GM12878 (cell line): ENCODE measurements at regions not wholly inside any gene's neighbourhood (a gene's known extent, or its start where the extent isn't known, plus 50 kb on each side); places are given as distances from the start of the nearest gene placed in this dataset.

ENCODE experiments used
- ATAC-seq: fragments of 200-7000 bp; cut with Tn5 transposase; 3 replicates; pipeline ENCODE4 v1.9.1; 2020; ENCODE audit warnings: mild to moderate bottlenecking, moderate library complexity
- BruUV-seq: library from RNA; stranded (reverse); fragments of 400-500 nt; replicated peaks from 2 replicates; lab custom pipeline; 2021; lab: Mats Ljungman, UMichigan
- CTCF ChIA-PET: fragments of 300-600 bp; sonication (Branson Sonifier 250); formaldehyde crosslinking; extraction: SDS; loops from one replicate; lab custom pipeline; 2021; ENCODE audit warnings: inconsistent platforms; lab: Yijun Ruan, JAX
- POLR2A ChIA-PET: fragments of 350-600 bp; formaldehyde crosslinking; extraction: SDS; loops from one replicate; lab custom pipeline; 2021; ENCODE audit warnings: inconsistent platforms; lab: Charles Lee
- RAD21 ChIA-PET: fragments of 300-600 bp; sonication (Branson Sonifier 250); formaldehyde crosslinking; loops from one replicate; lab custom pipeline; 2023; ENCODE audit warnings: antibody characterized with exemption; ENCODE audit not compliant: unreplicated experiment; lab: Charles Lee
- SMC1A ChIA-PET: fragments of 300-600 bp; sonication (Branson Sonifier 250); formaldehyde crosslinking; loops from one replicate; lab custom pipeline; 2023; ENCODE audit not compliant: unreplicated experiment, uncharacterized antibody; lab: Charles Lee
- DNase-seq: peaks from one replicate; pipeline ENCODE4 v3.0.0-alpha.2; 2011; ENCODE audit warnings: low read depth, low spot score
- FAIRE-seq: peaks from 3 replicates; lab custom pipeline; 2011; peaks lifted over from hg19 to GRCh38; lab: Jason Lieb, UNC
- H2AFZ ChIP-seq: 2 replicates; pipeline ENCODE4 v1.6.0; 2011; ENCODE audit warnings: low read depth, low read length, control low read depth; ENCODE audit not compliant: control insufficient read depth
- H3K27ac ChIP-seq: 2 replicates; pipeline ENCODE4 v1.5.1; 2011; ENCODE audit warnings: control low read depth; ENCODE audit not compliant: control insufficient read depth, insufficient read depth
- H3K27me3 ChIP-seq, 2 experiments: replicated peaks in 1 of 2; 2 replicates each; pipeline versions ENCODE4 v1.6.0 to v1.6.1; 2011; ENCODE audit warnings: low read length in 1 of 2; ENCODE audit not compliant: control insufficient read depth in 2 of 2, insufficient read depth in 2 of 2
- H3K36me3 ChIP-seq, 2 experiments: 2 replicates each; pipeline ENCODE4 v1.5.1; 2011; ENCODE audit warnings: low read length in 1 of 2; ENCODE audit not compliant: control insufficient read depth in 2 of 2, insufficient read depth in 2 of 2
- H3K4me1 ChIP-seq: 2 replicates; pipeline ENCODE4 v1.6.1; 2011; ENCODE audit warnings: mild to moderate bottlenecking, low read length, moderate library complexity, mixed read lengths; ENCODE audit not compliant: control insufficient read depth, insufficient read depth
- H3K4me2 ChIP-seq: 2 replicates; pipeline ENCODE4 v1.6.0; 2011; ENCODE audit warnings: control low read depth; ENCODE audit not compliant: control insufficient read depth, insufficient read depth
- H3K4me3 ChIP-seq: fragments of 200-600 bp; sonication (generic); 2 replicates; pipeline ENCODE4 v1.5.1; 2016
- H3K79me2 ChIP-seq: 2 replicates; pipeline ENCODE4 v1.6.0; 2011; ENCODE audit warnings: low read length; ENCODE audit not compliant: control insufficient read depth, insufficient read depth
- H3K9ac ChIP-seq: 2 replicates; pipeline ENCODE4 v1.8.0; 2011; ENCODE audit warnings: low read length, control low read depth, mixed read lengths; ENCODE audit not compliant: control insufficient read depth, insufficient read depth
- H3K9me3 ChIP-seq: replicated peaks from 3 replicates; pipeline ENCODE4 v1.5.1; 2011; ENCODE audit warnings: mild to moderate bottlenecking, low read length; ENCODE audit not compliant: control insufficient read depth, insufficient read depth
- H4K20me1 ChIP-seq: 2 replicates; pipeline ENCODE4 v1.6.0; 2011; ENCODE audit not compliant: control insufficient read depth, insufficient read depth
- BCL11A ChIP-seq: IDR thresholded peaks from 2 replicates; pipeline ENCODE4 v1.6.1; 2011; ENCODE audit warnings: low read depth, low read length
- BCLAF1 ChIP-seq: fragments of 450-650 bp; IDR thresholded peaks from 2 replicates; pipeline ENCODE4 v1.6.1; 2017; ENCODE audit warnings: antibody characterized with exemption, mild to moderate bottlenecking, moderate library complexity
- CEBPZ ChIP-seq: fragments of 150-350 bp; IDR thresholded peaks from 2 replicates; pipeline ENCODE4 v1.6.1; 2016; ENCODE audit warnings: low read depth, low read length
- CREM ChIP-seq: IDR thresholded peaks from 2 replicates; pipeline ENCODE4 v1.6.1; 2014; ENCODE audit warnings: antibody characterized with exemption, low read depth
- EZH2 ChIP-seq: IDR thresholded peaks from 2 replicates; pipeline ENCODE4 v1.6.1; 2012; ENCODE audit warnings: low read depth, mild to moderate bottlenecking, control low read depth, inconsistent platforms, low read length, borderline replicate concordance; ENCODE audit not compliant: control insufficient read depth
- IRF5 ChIP-seq: fragments of 450-650 bp; IDR thresholded peaks from 2 replicates; pipeline ENCODE4 v1.6.1; 2017; ENCODE audit warnings: borderline replicate concordance
- LARP7 ChIP-seq: fragments of 450-650 bp; IDR thresholded peaks from 2 replicates; pipeline ENCODE4 v1.6.1; 2017; ENCODE audit warnings: mild to moderate bottlenecking
- MXI1 ChIP-seq: fragments of 150-350 bp; IDR thresholded peaks from 2 replicates; pipeline ENCODE4 v1.6.1; 2011; ENCODE audit warnings: low read depth, mild to moderate bottlenecking, inconsistent platforms, low read length, improper control_type of control experiment
- POLR2AphosphoS2 ChIP-seq: IDR thresholded peaks from 2 replicates; pipeline ENCODE4 v1.6.1; 2011; ENCODE audit warnings: low read depth, mild to moderate bottlenecking, low read length, improper control_type of control experiment, moderate library complexity
- SKIL ChIP-seq: fragments of 450-650 bp; IDR thresholded peaks from 2 replicates; pipeline ENCODE4 v1.6.1; 2017; ENCODE audit warnings: mild to moderate bottlenecking, low read depth, inconsistent platforms; ENCODE audit not compliant: poor library complexity, severe bottlenecking
- SRF ChIP-seq, 2 experiments: IDR thresholded peaks; 2 replicates each; pipeline ENCODE4 v1.6.1; 2011; ENCODE audit warnings: low read depth in 2 of 2, low read length in 2 of 2, mild to moderate bottlenecking in 1 of 2, moderate library complexity in 1 of 2
- USF1 ChIP-seq: IDR thresholded peaks from 2 replicates; pipeline ENCODE4 v1.6.1; 2011; ENCODE audit warnings: borderline replicate concordance, low read depth, mild to moderate bottlenecking, moderate library complexity, mixed read lengths, low read length; ENCODE audit not compliant: insufficient read depth; ENCODE audit errors: extremely low read length
- ZNF384 ChIP-seq: IDR thresholded peaks from 2 replicates; pipeline ENCODE4 v1.6.1; 2012; ENCODE audit warnings: low read depth, mild to moderate bottlenecking, low read length, improper control_type of control experiment, borderline replicate concordance
- WGBS: methylation state at CpG from one replicate; pipeline ENCODE4 v1.1.6; 2016; ENCODE audit warnings: low lambda C conversion rate; ENCODE audit not compliant: insufficient replicate concordance, insufficient coverage; ENCODE audit errors: missing lambda C conversion rate; 5-methylcytosine and 5-hydroxymethylcytosine counted together
- in situ Hi-C: fragments of 300-500 bp; cut with MboI; formaldehyde crosslinking; loops from 9 replicates; pipeline ENCODE4 v1.14.3; 2018; ENCODE audit warnings: mixed read lengths
- intact Hi-C: fragments of 100-400 bp; cut with micrococcal nuclease; formaldehyde crosslinking; loops from one replicate; pipeline ENCODE4 v1.14.2; 2022; ENCODE audit not compliant: unreplicated experiment

- ChIA-PET RAD21 (no interaction called here), SMC1A (interaction anchor here (1.8 kb wide), 1 partner anchor 312 kb away, joined by 3 read pairs; no protein-coding TSS in a partner anchor), POLR2A (no interaction called here), CTCF (no interaction called here)
- H3K9ac ChIP-seq = no peak overlapping the region
- no peak overlapping the region for H3K4me2 ChIP-seq
- no peaks in the 10 kb centered on the region for H4K20me1 ChIP-seq
- H3K36me3 ChIP-seq = no peaks in the 10 kb centered on the region
- no peak overlapping the region for H3K4me3 ChIP-seq
- 48% methylated on average over 5 of the region's 5 CpGs for WGBS
- H3K27me3 ChIP-seq = no peaks in the 10 kb centered on the region; a peak in 1 of 4 replicates
- BruUV-seq = no TSS peak
- FAIRE-seq (no peak), ATAC-seq (no peak), DNase-seq (no peak)
- H3K9me3 ChIP-seq = no peaks in the 10 kb centered on the region
- in situ Hi-C loops (no loop called here), intact Hi-C loops (no loop called here)
- no peak overlapping the region for H3K27ac ChIP-seq
- H3K4me1 ChIP-seq = no peaks in the 10 kb centered on the region
- H3K79me2 ChIP-seq = no peaks in the 10 kb centered on the region
- H2AFZ ChIP-seq = no peak overlapping the region
- TF ChIP-seq BCL11A = no peak
- no peak for TF ChIP-seq CREM
- no peak for TF ChIP-seq POLR2AphosphoS2
- no peak for TF ChIP-seq SKIL
- TF ChIP-seq ZNF384 = no peak
- no peak for TF ChIP-seq LARP7
- no peak for TF ChIP-seq EZH2
- no peak for TF ChIP-seq BCLAF1
- TF ChIP-seq CEBPZ = no peak
- no peak for TF ChIP-seq MXI1
- no peak for TF ChIP-seq USF1
- TF ChIP-seq IRF5 = no peak
- no peak for TF ChIP-seq SRF (IDR thresholded peaks at IDR 0.05; ENCODE audit: low read depth in 2 of 2, low read length in 2 of 2)
Measured at GRCh38 chr5:38753776-38754175, 92.0 kb upstream of the OSMR start.
